Upper lobe of left lung (tissue), 4 donors: ENCODE measurements at regions not wholly inside any gene's neighbourhood (a gene's known extent, or its start where the extent isn't known, plus 50 kb on each side); places are given as distances from the start of the nearest gene placed in this dataset.

ENCODE experiments used
- CTCF ChIP-seq, 6 experiments: fragments of 450-650 bp in 4 of 6; fragments of 200-600 bp in 2 of 6; sonication (generic) in 2 of 6; IDR thresholded peaks; one replicate each; pipeline ENCODE4 v1.5.1; 2016 to 2019; ENCODE audit warnings: antibody characterized with exemption in 6 of 6
- EP300 ChIP-seq, 4 donors: sonication (generic); formaldehyde crosslinking; IDR thresholded peaks; one replicate each; pipeline ENCODE4 v1.5.1; 2017; ENCODE audit warnings: antibody characterized with exemption in 4 of 4, control low read depth in 2 of 4
- POLR2A ChIP-seq, 4 donors: fragments of 450-650 bp; IDR thresholded peaks; one replicate each; pipeline ENCODE4 v1.5.1; 2016 to 2017; ENCODE audit warnings: antibody characterized with exemption in 4 of 4, mild to moderate bottlenecking in 2 of 4
- POLR2AphosphoS5 ChIP-seq, 2 donors: sonication (generic); formaldehyde crosslinking; IDR thresholded peaks; one replicate each; pipeline ENCODE4 v1.5.1; 2017; ENCODE audit warnings: antibody characterized with exemption in 2 of 2

- no peak for TF ChIP-seq CTCF (IDR thresholded peaks at IDR 0.05)
- TF ChIP-seq EP300 (IDR thresholded peaks at IDR 0.05): no peak
- TF ChIP-seq POLR2AphosphoS5 (IDR thresholded peaks at IDR 0.05): no peak
- no peak for TF ChIP-seq POLR2A (IDR thresholded peaks at IDR 0.05)
Observed at GRCh38 chr3:24704496-24704895, 209.8 kb upstream of the THRB start.
